Heart right ventricle (tissue), 16 donors: ENCODE measurements at regions not wholly inside any gene's neighbourhood (a gene's known extent, or its start where the extent isn't known, plus 50 kb on each side); places are given as distances from the start of the nearest gene placed in this dataset.

Experiments
- ATAC-seq, 8 donors: fragments of 200-7000 bp; cut with Tn5 transposase; one replicate each; pipeline ENCODE4 v1.9.1; 2020; ENCODE audit warnings: mild to moderate bottlenecking in 8 of 8, moderate library complexity in 8 of 8, moderate number of reproducible peaks in 1 of 8
- DNase-seq, 2 donors: peaks; one replicate each; pipeline ENCODE4 v3.0.0-alpha.2; 2020
- H3K27ac ChIP-seq, 10 donors: fragments of 200-600 bp; sonication (generic) in 2 of 10; one replicate each; pipeline versions ENCODE4 v1.5.0 to v1.8.0; 2020 to 2022; ENCODE audit warnings: mild to moderate bottlenecking in 3 of 10
- H3K27me3 ChIP-seq, 7 donors: fragments of 200-600 bp; one replicate each; pipeline ENCODE4 v1.8.0; 2021 to 2022; ENCODE audit warnings: mild to moderate bottlenecking in 2 of 7
- H3K36me3 ChIP-seq, 9 donors: fragments of 200-600 bp; sonication (generic) in 1 of 9; one replicate each; pipeline versions ENCODE4 v1.5.0 to v1.8.0; 2020 to 2022; ENCODE audit warnings: mild to moderate bottlenecking in 2 of 9
- H3K4me1 ChIP-seq, 9 donors: fragments of 200-600 bp; sonication (generic) in 1 of 9; one replicate each; pipeline versions ENCODE4 v1.5.0 to v1.8.0; 2020 to 2022; ENCODE audit warnings: mild to moderate bottlenecking in 4 of 9
- H3K4me3 ChIP-seq, 10 donors: fragments of 200-600 bp; sonication (generic) in 2 of 10; one replicate each; pipeline versions ENCODE4 v1.5.0 to v1.8.0; 2020 to 2022; ENCODE audit warnings: mild to moderate bottlenecking in 7 of 10, moderate library complexity in 2 of 10
- H3K9me3 ChIP-seq, 11 donors: fragments of 200-600 bp in 10 of 11; sonication (generic) in 2 of 11; one replicate each; pipeline versions ENCODE4 v1.5.0 to v1.8.0; 2013 to 2022; ENCODE audit warnings: mild to moderate bottlenecking in 2 of 11, control low read depth in 1 of 11, moderate library complexity in 1 of 11
- WGBS, 2 donors: extraction: QIAGEN DNeasy Blood & Tissue Kit; methylation state at CpG; one replicate each; pipeline ENCODE4 v1.1.7; 2013; ENCODE audit warnings: inconsistent platforms in 1 of 2; 5-methylcytosine and 5-hydroxymethylcytosine counted together
- intact Hi-C, 10 donors: fragments of 100-400 bp; cut with DNase I; formaldehyde crosslinking; loops; one replicate each; pipeline versions ENCODE4 v1.11.1 to v1.14.2; 2022
- TF ChIP-seq, protein P1 (sequence below), 9 donors: fragments of 200-600 bp; sonication (generic) in 2 of 9; IDR thresholded peaks; one replicate each; pipeline versions ENCODE4 v1.5.0 to v1.8.0; 2021 to 2022; ENCODE audit warnings: antibody characterized with exemption in 9 of 9, mild to moderate bottlenecking in 5 of 9, moderate library complexity in 1 of 9
- donor health status: Arrhythmogenic right ventricular cardiomyopathy.
- donor health status: ischemic (EF 13 %, LVEDD 7.1; RV severe dilation, severe dysfunction).
- donor health status: healthy with polysubstance abuse.
- donor health status: DM: no; HTN: yes; CAD: no.
- donor health status: DM: no; HTN: no; CAD: no.
- donor health status: ischemic (EF 25% LVEDD 6.9; RV normal size, moderate dysfunction).
- donor health status: ischemic (EF 25% LVEDD 5.7; RV mildly dilated, moderate dysfunction).
- donor health status: healthy.
- donor health status: DM: yes; HTN: yes; CAD: no.
- donor health status: Ischemic cardiomyopathy.
- donor health status: ischemic (EF 35%, LVEDD 5.7; RV mildly dilated, moderate dysfunction).
- donor health status: nonischemic (EF 11% LVEDD 7.7; RV severe dilation, severe dysfunction).
- donor health status: DM: yes; HTN: yes; CAD: no.
- donor health status: PGD.
- donor health status: ischemic (EF 29% LVEDD 5.4; RV normal size, mild dysfunction).
- donor health status: nonischemic (EF 23%, LVEDD 6.1; RV moderate dilation, normal function).

DNA sequence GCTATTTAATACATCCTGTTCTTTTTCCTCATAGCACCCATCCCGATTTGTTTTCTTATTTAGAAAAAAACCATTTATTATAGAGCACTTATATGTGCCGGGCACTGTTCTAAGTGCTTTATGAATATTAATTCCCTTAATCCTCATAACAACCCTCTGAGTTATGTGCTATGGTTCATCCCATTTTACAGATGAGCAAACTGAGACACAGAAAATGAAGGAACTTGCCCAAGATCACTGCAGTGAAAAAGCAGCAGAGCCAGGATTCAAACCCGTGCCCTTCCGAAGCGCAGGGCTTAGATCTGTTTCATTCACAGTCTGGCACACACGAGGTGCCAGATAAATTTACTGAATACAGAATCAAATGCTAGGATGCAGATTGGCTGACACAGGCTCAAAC, 85.1 kb upstream of the ZC3H12A start:
- Histone ChIP-seq H3K36me3 (no peaks in the 10 kb centered on the region), H3K4me3 (no peak overlapping the region), H3K27me3 (peaks cover 0 to 62% (median 48%) of the 10 kb centered on the region in 7 donors), H3K4me1 (no peaks in the 10 kb centered on the region), H3K27ac (no peak overlapping the region), H3K9me3 (no peaks in the 10 kb centered on the region)
- TF ChIP-seq, protein P1, sequence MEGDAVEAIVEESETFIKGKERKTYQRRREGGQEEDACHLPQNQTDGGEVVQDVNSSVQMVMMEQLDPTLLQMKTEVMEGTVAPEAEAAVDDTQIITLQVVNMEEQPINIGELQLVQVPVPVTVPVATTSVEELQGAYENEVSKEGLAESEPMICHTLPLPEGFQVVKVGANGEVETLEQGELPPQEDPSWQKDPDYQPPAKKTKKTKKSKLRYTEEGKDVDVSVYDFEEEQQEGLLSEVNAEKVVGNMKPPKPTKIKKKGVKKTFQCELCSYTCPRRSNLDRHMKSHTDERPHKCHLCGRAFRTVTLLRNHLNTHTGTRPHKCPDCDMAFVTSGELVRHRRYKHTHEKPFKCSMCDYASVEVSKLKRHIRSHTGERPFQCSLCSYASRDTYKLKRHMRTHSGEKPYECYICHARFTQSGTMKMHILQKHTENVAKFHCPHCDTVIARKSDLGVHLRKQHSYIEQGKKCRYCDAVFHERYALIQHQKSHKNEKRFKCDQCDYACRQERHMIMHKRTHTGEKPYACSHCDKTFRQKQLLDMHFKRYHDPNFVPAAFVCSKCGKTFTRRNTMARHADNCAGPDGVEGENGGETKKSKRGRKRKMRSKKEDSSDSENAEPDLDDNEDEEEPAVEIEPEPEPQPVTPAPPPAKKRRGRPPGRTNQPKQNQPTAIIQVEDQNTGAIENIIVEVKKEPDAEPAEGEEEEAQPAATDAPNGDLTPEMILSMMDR (IDR thresholded peaks at IDR 0.05) = no peak
- ATAC-seq (no peak), DNase-seq (no peak)
- intact Hi-C loops = no loop called here
- 84 to 85% methylated on average over 6 of the region's 6 CpGs for WGBS, 2 donors

DNA sequence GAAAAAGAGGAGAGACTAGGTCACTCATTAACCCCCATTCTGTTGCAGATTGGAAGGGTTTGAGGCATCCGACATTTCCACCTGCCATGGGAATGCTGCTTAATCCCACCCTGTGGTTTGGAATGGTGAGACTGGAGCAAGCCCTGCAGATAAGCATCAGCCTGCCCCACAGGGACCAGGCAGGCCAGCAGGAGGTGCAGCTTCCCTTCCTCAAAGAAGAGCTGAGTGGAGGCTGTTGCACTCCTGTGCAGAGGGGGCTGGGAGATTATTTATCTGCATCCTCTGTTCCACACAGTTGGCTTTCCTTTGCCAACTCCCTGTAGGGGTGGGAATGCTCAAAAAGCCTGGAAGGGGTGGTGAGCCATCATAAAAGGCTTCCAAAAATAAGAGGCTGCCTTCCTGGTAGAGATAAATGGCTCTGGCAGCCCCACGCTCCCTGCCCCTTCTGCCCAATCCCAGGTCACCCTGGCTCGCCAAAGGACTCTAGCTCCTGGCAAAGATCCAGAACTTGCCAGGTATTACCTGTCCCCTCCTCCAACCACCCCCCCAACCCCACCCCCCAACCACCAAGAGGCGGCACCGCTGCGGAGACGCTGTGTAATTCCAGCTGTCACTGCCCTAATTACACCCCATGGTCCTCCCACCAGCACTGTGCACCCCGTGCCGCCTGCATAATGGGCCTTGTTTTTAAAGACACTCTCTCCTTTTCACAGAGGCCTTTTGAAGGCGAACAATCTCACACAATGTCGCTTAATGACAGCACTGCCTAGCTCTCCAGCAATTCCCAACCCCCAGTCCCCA, 83.0 kb upstream of the ZC3H12A start:
- TF ChIP-seq, protein P1 (IDR thresholded peaks at IDR 0.05) = no peak
- DNase-seq = no peak
- WGBS, 2 donors = 14 to 15% methylated on average over 11 of the region's 11 CpGs
- Histone ChIP-seq H3K9me3 (no peaks in the 10 kb centered on the region), H3K27ac (no peak overlapping the region), H3K4me3 (no peak overlapping the region), H3K27me3 (peaks cover 0 to 74% (median 65%) of the 10 kb centered on the region in 7 donors), H3K4me1 (no peaks in the 10 kb centered on the region), H3K36me3 (no peaks in the 10 kb centered on the region)
- intact Hi-C loops = no loop called here
- ATAC-seq = no peak

DNA sequence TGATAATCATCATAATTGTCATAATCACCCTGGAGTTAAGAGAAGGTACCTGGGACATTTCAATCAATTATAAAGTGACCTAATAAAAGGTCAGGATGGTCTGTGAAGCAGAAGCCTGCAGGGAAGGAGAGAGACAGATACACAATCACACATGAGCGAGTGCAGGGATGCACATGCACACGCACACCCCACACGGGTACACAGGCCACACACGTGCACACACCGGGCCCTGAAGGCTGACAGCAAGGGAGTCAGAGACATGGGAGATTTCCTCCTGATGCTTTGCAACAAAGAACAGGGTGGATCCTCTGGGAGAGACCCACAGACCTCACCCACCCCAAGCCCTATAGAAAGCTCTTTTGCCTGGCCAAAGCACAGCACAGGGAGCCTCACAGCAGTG, 82.3 kb upstream of the ZC3H12A start:
- Histone ChIP-seq H3K36me3 (no peaks in the 10 kb centered on the region), H3K4me1 (no peaks in the 10 kb centered on the region), H3K27ac (no peak overlapping the region), H3K27me3 (peaks cover 0 to 75% (median 70%) of the 10 kb centered on the region in 7 donors), H3K9me3 (no peaks in the 10 kb centered on the region), H3K4me3 (no peak overlapping the region)
- ATAC-seq (no peak), DNase-seq (no peak)
- TF ChIP-seq, protein P1 (IDR thresholded peaks at IDR 0.05) = no peak
- WGBS, 2 donors = 71 to 76% methylated on average over 5 of the region's 5 CpGs
- intact Hi-C loops = no loop called here

DNA sequence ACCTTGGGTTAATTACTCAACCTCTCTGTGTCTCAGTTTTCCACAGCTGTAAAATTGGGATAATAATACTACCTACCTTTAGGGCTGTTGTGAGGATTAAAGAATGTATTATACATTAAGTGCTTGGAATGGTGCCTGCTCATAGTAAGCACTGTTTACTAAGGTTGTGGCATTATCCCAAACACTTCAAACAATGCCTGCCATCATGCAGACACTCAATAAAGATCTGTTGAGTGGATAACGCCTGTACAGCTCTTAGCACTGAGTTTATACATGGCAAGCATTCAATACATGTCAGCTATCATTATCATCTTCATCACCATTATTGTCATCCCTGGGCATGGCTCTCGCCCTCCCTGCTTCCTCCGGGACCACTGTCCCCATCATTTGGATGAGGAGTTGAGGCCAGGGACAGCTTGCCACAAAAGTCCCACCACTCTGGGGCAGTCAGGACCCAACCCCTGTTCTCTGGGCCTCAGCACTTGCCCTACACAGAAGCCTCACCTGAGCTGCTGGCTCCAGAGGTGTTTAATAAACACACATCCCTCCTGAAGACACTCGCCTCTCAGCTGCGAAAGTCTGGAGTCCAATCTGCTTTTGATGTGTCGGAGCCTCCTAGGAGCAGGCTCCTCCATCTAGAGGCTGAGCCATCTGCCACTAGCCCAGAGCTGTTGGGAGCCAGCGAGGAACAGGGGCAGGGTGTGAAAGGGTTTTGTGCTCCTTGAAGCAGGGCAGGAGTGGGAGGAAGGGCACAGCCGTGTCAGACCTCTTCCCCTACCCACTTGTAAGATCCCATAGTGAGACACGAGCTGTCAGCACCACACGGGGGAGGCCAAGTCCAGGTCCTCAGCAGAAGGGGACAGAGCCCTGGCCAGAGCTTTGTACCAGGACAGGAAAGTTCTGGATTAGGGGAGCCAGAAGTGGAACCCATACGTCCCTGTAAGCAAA, 80.9 kb upstream of the ZC3H12A start:
- Histone ChIP-seq H3K9me3 (no peaks in the 10 kb centered on the region), H3K27me3 (peaks cover 0 to 87% (median 82%) of the 10 kb centered on the region in 7 donors), H3K36me3 (no peaks in the 10 kb centered on the region), H3K4me3 (no peak overlapping the region), H3K4me1 (no peaks in the 10 kb centered on the region), H3K27ac (no peak overlapping the region)
- TF ChIP-seq, protein P1 (IDR thresholded peaks at IDR 0.05) = no peak
- intact Hi-C loops = no loop called here
- DNase-seq = no peak
- ATAC-seq = no peak
- 43 to 46% methylated on average over 11 of the region's 11 CpGs for WGBS, 2 donors
